HL-60 (cell line): ENCODE measurements at regions not wholly inside any gene's neighbourhood (a gene's known extent, or its start where the extent isn't known, plus 50 kb on each side); places are given as distances from the start of the nearest gene placed in this dataset.

ENCODE experiments used
- DNase-seq, 2 experiments: peaks; one replicate each; pipeline ENCODE4 v3.0.0-alpha.2; 2010 to 2020; ENCODE audit warnings: low read depth in 1 of 2, low spot score in 1 of 2
- H3K27ac ChIP-seq: fragments of 250-450 bp; sonication (Bioruptor Pico); replicated peaks from 2 replicates; pipeline ENCODE4 v1.5.1; 2020; ENCODE audit warnings: mild to moderate bottlenecking, moderate library complexity
- H3K27me3 ChIP-seq: fragments of 250-450 bp; sonication (Bioruptor Pico); 2 replicates; pipeline ENCODE4 v1.5.1; 2021; ENCODE audit warnings: mild to moderate bottlenecking, moderate library complexity; ENCODE audit not compliant: insufficient read depth, poor library complexity, severe bottlenecking
- H3K4me3 ChIP-seq: replicated peaks from 2 replicates; pipeline ENCODE4 v1.5.1; 2011; ENCODE audit warnings: mild to moderate bottlenecking, control low read depth, low read length; ENCODE audit not compliant: insufficient read depth
- CTCF ChIP-seq: IDR thresholded peaks from one replicate; pipeline ENCODE4 v1.5.1; 2011; ENCODE audit warnings: low read length, control low read depth, inconsistent platforms; ENCODE audit not compliant: insufficient read depth
- GABPA ChIP-seq: IDR thresholded peaks from 2 replicates; pipeline ENCODE4 v1.6.1; 2012; ENCODE audit warnings: low read depth
- POLR2AphosphoS5 ChIP-seq: IDR thresholded peaks from 2 replicates; pipeline ENCODE4 v1.6.1; 2012; ENCODE audit warnings: low read depth
- REST ChIP-seq: IDR thresholded peaks from 2 replicates; pipeline ENCODE4 v1.6.1; 2012; ENCODE audit warnings: low read depth; ENCODE audit not compliant: insufficient replicate concordance
- SPI1 ChIP-seq: IDR thresholded peaks from 2 replicates; pipeline ENCODE4 v1.6.1; 2012; ENCODE audit warnings: low read depth, mild to moderate bottlenecking, borderline replicate concordance

- H3K4me3 ChIP-seq, result no peak overlapping the region
- TF ChIP-seq SPI1 (no peak), CTCF (no peak), GABPA (no peak), REST (no peak)
- H3K27ac ChIP-seq, result no peak overlapping the region
- no peaks in the 10 kb centered on the region for H3K27me3 ChIP-seq
- no peak for DNase-seq
These were observed 1003.7 kb downstream of the GALC start for GRCh38 chr14:86989285-86989684.

- H3K27me3 ChIP-seq, result no peaks in the 10 kb centered on the region
- no peak overlapping the region for H3K4me3 ChIP-seq
- no peak for DNase-seq
- TF ChIP-seq GABPA (no peak), REST (no peak), SPI1 (no peak), POLR2AphosphoS5 (no peak), CTCF (no peak)
- no peak overlapping the region for H3K27ac ChIP-seq
These were observed 1005.0 kb downstream of the GALC start for GRCh38 chr14:86987966-86988365.

GRCh38 chr14:86973177-86973576 lies 1019.8 kb downstream of the GALC start:
- Histone ChIP-seq H3K27me3 (no peaks in the 10 kb centered on the region), H3K27ac (no peak overlapping the region), H3K4me3 (no peak overlapping the region)
- no peak for DNase-seq
- TF ChIP-seq CTCF (no peak), REST (no peak), SPI1 (no peak), GABPA (no peak), POLR2AphosphoS5 (no peak)
